GM19351 (cell line): ENCODE measurements at regions not wholly inside any gene's neighbourhood (a gene's known extent, or its start where the extent isn't known, plus 50 kb on each side); places are given as distances from the start of the nearest gene placed in this dataset.

Experiments used
- ATAC-seq: cut with Tn5 transposase; IDR thresholded peaks from one replicate; pipeline ENCODE4 v1.9.1; 2021; ENCODE audit warnings: mild to moderate bottlenecking, moderate library complexity; ENCODE audit not compliant: unreplicated experiment

- ATAC-seq: no peak
Measured at GRCh38 chr20:24339210-24339641, 130.2 kb upstream of the SYNDIG1 start.

GRCh38 chr20:24337551-24337950, 131.9 kb upstream of the SYNDIG1 start:
- no peak for ATAC-seq

GRCh38 chr20:24337069-24337468, 132.4 kb upstream of the SYNDIG1 start:
- ATAC-seq: no peak

- no peak for ATAC-seq
Measured at GRCh38 chr20:24334830-24335229, 134.6 kb upstream of the SYNDIG1 start.

- ATAC-seq: no peak
Measured at GRCh38 chr20:24332956-24333355, 136.5 kb upstream of the SYNDIG1 start.

- ATAC-seq: no peak
Measured at GRCh38 chr20:24331939-24332338, 137.5 kb upstream of the SYNDIG1 start.

- ATAC-seq: no peak
Measured at GRCh38 chr20:24328901-24329300, 140.5 kb upstream of the SYNDIG1 start.

GRCh38 chr20:24321973-24322372, 147.5 kb upstream of the SYNDIG1 start:
- no peak for ATAC-seq

GRCh38 chr20:24318569-24319352, 150.7 kb upstream of the SYNDIG1 start:
- ATAC-seq: no peak

GRCh38 chr20:24317224-24317623, 152.2 kb upstream of the SYNDIG1 start:
- ATAC-seq: no peak

- ATAC-seq: no peak
Measured at GRCh38 chr20:24316731-24317130, 152.7 kb upstream of the SYNDIG1 start.

GRCh38 chr20:24314053-24314452, 155.4 kb upstream of the SYNDIG1 start:
- no peak for ATAC-seq

GRCh38 chr20:24309596-24309995, 159.8 kb upstream of the SYNDIG1 start:
- ATAC-seq: no peak

- no peak for ATAC-seq
Measured at GRCh38 chr20:24305371-24305770, 164.1 kb upstream of the SYNDIG1 start.

- no peak for ATAC-seq
Measured at GRCh38 chr20:24304291-24304690, 165.1 kb upstream of the SYNDIG1 start.

- no peak for ATAC-seq
Measured at GRCh38 chr20:24303393-24304170, 165.8 kb upstream of the SYNDIG1 start.

GRCh38 chr20:24297993-24298392, 171.4 kb upstream of the SYNDIG1 start:
- ATAC-seq: no peak

- ATAC-seq: no peak
Measured at GRCh38 chr20:24296477-24297261, 172.8 kb upstream of the SYNDIG1 start.

- no peak for ATAC-seq
Measured at GRCh38 chr20:24291014-24291413, 178.4 kb upstream of the SYNDIG1 start.

- ATAC-seq: no peak
Measured at GRCh38 chr20:24289737-24290481, 179.5 kb upstream of the SYNDIG1 start.

GRCh38 chr20:24283186-24283585, 186.2 kb upstream of the SYNDIG1 start:
- no peak for ATAC-seq
